Hematopoietic multipotent progenitor cell (in vitro differentiated cells): ENCODE measurements at regions not wholly inside any gene's neighbourhood (a gene's known extent, or its start where the extent isn't known, plus 50 kb on each side); places are given as distances from the start of the nearest gene placed in this dataset.
A peak's percentile ranks its signal among the peaks of the same experiment; 100 is the strongest.
"Not testable (repeated sequence)": the region's sequence is repeated elsewhere in the genome, so short reads cannot be mapped to it uniquely, and the experiment has no call there.

ENCODE experiments used
- DNase-seq, 3 donors: peaks; one replicate each; pipeline ENCODE4 v3.0.0-alpha.2; 2011 to 2015; ENCODE audit warnings: low read depth in 2 of 3, low spot score in 2 of 3

DNA sequence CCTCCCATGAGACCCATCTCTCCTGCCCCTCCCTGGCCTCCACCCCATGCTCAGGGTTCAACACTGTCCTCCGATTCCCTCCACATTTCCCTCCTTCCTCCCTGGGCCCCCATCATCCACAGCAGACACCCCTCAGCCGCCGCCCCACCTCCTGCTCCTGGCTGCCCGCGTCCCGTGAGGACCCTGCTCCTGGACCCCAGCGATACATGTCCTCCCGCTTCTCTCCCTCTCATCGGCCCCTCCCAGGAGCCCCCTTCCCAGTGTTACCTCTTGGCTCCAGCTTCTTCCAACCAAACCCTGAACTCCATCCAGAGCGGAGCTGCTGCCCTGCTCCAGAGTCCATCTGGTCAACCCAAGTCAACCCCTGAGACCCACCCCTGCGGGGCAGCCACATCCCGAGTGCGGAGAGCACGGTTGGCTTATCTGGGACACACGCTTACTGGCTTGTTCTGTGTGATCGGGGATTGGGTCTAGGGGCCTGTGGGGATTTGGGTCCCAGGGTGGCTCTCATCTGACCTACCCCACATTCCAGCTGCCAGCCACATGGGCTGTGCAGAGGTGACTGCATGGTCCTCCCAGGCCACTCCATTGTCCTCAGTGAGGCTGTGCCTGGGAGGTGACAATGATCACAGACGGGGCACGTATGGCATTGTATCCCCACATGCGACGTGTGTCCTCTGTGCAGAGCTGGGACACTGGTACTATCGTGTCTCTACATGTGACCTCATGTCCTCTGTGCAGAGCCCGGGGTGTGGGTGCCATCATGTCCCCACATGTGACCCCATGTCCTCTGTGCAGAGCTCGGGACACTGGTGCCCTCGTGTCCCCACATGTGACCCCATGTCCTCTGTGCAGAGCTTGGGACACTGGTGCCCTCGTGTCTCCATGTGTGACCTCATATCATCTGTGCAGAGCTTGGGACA lies 333.6 kb downstream of the ADGRD1 start:
- no peak for DNase-seq

DNA sequence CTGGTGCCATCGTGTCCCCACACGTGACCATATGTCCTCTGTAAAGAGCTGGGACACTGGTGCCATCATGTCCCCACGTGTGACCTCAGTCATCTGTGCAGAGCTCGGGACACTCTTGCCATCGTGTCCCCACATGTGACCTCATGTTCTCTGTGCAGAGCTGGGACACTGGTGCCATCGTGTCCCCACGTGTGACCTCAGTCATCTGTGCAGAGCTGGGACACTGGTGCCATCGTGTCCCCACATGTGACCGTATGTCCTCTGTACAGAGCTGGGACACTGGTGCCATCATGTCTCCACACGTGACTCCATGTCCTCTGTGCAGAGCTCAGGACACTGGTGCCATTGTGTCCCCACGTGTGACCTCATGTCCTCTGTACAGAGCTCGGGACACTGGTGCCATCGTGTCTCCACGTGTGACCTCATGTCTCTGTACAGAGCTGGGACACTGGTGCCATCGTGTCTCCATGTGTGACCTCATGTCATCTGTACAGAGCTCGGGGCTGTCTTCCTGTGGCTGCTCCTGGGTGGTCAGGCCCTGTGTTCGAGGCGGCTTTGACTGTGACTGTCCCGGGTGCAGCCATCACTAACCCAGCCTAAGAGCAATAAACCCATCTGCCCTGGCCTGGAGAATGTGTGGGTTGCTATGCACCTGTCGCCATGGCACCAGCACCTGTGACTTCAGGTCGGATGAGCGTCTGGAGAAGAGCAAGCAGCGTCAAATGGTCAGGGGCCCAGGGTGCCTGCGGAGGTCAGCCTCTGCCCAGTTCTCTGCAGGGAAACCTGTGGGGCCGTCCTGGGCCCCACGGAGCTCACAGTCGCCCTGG lies 334.4 kb downstream of the ADGRD1 start:
- DNase-seq = no peak

DNA sequence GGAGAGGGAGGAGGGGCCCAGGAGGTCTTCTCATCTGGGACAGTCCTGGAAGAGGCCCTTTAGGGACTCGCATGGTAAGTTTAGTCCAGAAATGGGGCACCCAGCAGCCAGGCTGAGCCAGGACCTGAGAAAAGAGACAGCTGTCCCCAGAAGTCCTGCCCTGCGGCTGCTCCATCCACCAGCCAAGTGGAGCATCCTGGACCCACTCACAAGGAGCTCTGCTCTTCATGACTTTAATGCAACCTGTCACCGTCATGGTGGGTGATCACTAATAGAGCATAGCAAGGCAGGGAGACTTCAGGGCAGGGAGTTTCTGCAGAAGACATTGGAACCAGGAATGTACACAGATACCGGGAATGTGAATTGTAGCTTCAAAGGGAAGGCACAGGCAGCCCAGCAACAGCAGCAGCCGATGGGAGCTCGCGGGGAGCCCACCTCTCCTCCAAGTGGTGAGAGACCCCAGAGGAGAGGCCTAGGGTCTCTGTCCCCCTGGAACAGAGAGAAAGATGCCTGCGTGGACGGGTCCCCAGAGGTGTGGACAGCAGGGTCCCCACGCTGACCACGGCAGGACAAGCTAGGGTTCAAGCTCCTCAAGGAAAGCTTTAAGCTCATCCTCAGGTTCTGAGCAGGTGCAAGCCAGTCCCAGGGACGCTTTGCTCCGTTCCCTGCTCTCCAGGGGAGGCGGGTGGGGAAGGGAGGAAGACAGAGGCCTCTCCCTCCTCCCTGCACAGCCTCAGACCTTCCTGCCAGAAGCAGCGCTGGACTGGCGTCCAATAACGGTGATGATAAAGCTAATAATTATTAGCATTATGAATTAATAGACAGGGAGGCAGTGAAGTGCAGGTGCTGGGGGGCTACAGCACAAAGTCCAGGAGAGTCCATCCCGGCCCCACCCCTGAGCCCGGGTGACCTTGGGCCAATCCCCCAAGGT lies 335.3 kb downstream of the ADGRD1 start:
- not testable (repeated sequence) for DNase-seq

DNA sequence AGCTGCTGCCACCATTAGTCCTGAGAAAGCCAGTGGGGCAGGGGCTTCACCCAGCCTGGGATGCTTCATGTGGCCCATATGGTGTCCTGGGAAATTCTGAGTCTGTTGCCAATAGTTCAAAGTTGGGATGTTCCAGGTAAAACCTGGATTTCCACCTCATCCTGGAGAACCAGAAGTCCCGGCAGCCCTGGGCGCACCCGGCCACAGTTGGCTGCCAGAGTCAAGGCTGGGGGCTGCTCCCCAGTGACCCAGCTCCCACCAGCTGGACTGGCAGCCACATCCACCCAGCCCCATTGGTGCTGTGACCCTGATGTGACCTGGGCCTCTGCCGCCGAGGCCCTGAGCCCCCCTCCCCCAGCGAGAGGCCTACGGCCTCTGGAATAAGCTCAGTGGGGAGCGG lies 336.1 kb downstream of the ADGRD1 start:
- DNase-seq = not testable (repeated sequence)

DNA sequence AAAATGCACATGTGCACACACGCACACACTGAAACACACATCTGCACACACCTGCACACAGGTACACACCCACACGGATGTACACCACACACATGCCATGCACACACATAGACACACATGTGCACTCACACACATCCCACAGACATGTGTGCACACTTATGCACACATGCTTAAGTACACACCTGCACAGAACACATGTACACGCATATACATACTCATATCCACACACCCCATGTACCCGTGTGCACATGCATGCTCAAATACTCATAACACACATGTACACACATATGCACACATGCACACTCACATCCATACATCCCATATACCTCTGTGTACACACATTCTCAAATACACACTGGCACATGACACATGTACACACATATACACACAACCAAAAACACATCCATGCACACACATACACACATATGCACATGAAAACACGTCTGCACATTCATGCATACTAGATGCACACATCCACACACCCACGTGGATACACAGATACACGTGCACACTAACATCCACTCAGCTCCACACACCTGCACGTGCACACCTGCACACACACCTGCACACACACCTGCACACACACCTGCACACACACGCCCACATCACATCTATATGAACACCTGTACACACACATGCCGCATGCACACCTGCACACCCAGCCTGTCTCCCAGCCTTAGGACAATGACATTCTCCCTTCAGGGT lies 336.7 kb downstream of the ADGRD1 start:
- no peak for DNase-seq

DNA sequence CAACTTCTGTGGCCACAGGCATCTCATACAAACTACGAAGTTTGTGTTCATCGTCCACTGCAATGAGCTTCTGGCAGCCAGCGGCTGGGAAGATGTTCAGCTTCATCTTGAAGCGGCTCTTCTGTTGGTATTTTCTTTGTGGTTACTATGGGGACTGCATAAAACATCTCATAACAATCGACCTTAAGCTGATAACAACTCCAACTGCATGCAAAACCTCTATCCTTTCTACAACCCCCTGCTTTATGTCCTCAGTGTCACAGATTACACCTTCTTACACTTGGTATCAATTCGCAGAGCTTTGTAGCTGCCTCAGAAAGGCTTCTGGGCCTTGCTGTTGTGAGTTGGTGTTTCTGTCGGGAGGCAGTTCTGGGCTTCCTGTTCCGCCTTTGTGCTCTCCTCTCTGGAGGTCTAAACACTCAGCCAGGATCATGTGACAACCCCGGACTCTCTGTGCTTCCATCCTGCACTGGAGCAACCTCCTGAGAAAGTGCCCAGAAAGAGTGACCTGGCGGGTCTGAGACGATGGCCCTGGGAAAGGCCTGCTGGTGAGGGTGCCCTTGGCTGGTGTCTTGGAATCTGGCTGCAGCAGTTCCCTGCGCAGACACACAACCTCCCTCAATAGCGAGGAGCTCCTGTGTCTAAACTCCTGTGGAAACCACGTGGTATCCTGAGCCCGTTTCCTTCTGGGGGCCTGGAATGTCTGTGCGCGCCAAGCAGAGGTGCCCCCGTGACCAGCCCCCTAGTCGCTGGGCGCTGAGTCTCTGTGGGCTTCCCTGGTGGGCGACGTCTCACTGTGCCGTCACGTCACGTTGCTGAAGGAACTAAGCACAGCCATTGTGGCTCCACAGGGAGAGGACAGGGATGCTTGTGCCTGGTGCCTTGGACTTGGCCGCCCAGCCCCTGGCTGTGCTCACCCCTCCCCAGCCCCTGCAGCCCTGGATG lies 339.6 kb downstream of the ADGRD1 start:
- peak in 2 of 3 donors; percentile 14 to 36 for DNase-seq

DNA sequence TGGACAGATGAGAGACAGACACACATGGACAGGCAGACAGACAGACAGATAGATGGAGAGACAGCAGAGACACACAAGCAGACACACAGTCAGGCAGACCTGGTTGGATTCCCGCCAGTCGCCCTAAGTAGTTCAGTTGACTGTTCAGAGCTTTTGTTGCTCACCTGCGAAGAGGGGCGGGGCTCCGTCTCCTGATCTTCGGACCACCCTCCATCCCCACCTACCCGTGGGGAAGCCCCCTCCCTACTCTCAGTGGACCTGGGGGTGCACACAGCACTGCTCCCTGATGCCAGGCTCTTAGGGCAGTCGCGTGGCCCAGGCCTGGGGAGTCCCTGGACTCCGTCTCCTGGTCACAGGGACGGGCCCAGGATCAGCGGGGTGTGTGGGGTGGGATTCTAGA lies 341.0 kb downstream of the ADGRD1 start:
- not testable (repeated sequence) for DNase-seq

DNA sequence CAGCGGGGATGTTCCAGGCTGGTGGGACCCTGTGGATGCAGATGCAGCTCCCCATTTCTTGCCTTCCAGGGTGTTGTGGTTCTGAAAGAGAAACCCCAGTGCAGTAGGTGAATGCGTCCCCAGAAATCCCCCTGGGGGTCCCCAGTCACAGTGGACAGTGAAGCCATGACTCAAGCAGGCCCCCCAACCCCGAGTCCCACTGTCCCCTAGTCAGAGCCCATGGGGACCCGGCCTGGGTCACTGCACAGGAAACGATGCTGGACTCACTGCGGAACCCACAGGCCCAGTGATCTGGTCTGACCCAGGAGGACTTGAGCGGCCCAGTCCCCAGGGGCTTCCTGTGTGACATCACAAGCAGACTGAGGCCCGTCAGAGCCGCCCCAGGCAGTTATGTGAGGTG lies 341.4 kb downstream of the ADGRD1 start:
- DNase-seq = not testable (repeated sequence)

DNA sequence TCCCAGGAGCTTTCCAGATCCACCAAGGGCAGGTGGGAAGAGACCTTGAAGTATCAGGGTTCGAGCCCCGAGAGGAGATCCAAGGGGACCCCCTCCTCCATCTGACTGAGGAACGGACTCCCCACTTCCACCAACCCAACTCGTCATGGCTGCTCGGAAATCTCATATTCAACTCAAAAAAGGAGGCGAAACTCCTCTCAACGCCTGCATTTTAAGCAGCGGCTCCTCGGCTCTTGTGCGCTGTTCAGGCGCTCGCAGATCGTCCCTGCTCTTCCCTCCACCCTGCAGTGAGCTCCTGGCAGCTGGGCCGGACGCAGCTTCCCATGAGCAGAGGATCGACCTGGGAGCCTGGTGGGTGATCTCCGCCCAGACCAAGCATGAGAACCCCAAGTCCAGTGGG lies 341.9 kb downstream of the ADGRD1 start:
- DNase-seq = not testable (repeated sequence)

DNA sequence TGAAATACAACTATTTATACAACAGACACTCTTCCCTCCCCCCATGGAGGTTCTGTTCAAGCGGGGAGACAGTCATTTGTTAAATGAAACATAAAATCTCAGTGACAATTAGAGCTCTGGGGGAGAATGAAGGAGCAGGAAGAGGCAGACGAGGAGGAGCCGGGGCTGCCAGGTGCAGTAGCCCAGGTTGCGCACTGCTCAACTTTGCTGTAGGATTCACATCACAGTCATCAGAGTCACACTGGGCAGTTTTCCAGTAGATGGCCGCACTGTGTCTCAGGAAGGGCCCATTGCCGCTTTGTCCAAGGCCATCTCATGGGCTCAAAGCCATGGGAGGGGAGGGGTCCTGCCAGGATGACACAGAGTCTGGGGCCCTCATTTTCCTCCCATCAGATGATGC lies 342.4 kb downstream of the ADGRD1 start:
- DNase-seq = not testable (repeated sequence)

DNA sequence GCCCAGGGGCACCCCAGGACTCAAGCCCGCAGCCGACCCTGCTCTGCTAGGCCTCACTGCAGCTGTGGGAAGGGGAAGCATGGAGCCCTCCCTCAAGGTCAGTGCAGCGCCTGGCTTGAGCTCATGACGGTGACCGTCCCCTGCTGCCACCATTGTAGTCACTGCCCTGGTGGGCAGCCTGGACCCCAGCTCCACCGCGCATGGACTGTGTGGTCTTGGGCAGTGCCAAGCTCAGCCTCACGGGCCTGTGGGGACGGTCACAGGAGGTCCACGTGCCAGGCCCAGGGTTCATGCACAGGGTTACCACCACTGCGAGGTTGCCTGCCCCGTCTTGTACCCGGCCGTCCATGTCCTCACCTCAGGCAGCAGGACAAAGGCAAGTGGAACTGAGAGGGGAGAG lies 342.9 kb downstream of the ADGRD1 start:
- not testable (repeated sequence) for DNase-seq

DNA sequence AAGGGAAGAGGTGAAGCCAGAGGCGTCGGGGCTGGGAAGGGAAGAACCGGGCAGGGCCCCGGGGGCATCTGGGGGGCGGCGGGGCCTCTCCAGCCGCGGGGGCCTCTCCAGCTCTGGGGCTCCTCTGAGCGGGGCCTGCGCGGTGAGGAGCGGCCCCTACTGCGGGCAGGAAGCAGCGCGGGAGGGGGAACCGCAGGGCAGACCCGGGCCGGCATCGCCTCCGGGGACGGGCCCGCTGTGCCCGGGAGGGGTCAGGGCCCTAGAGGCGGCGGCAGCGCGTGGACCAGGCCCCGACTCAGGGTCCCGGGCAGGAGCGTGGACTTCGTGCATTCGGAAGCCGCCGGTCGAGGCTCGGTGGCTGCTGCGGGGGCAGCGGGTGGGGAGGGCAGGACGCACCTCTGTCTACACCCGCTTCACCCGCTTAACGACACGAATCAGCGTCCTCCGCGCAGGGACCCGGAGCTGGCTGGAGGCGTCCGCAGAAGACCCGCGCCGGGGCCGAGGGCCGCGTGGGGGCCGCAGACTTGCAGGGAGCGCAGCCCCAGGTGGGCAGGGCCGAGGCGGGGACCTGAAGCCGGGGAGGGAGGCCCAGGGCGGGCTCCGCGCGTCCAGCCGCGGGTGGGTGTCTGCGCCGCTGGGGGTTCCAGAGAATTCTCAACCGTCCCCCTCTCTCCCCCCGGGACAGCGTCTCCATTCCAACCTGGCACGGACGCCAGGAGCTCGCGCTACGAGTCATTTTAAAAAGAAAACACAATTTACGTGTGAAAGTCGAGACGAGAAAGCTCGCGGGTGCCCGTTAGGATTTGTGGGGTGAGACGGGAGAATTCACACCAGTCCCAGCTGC lies 345.0 kb downstream of the ADGRD1 start:
- DNase-seq = not testable (repeated sequence)

DNA sequence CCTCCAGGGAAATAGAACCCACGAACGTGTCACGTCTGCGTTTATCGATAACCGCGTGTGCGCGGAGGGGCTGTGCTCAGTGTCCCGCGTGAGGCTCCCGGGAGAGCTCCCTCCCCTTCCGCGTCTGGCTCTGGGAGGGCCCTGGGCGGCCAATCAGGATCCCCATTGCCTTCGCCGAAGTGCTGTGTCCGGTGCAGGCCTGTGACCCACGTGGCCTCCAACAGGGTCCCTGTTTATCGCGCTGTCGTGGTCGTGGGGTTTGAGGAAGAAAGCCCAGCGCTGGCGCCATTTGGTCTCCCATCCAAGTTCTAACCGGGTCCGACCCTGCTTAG lies 345.6 kb downstream of the ADGRD1 start:
- DNase-seq = not testable (repeated sequence)

DNA sequence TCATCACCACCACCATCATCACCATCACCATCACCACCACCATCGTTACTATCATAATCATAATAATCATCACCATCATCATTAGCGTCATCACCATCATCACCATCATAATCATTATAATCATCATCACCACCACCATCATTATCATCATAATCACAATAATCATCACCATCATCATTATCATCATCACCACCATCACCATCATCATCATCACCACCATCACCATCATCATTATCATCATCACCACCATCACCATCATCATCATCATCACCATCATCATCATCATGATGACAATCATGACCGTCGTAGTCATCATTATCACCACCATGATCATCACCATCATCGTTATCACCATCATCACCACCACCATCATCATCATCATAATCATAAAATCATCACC lies 349.9 kb downstream of the ADGRD1 start:
- not testable (repeated sequence) for DNase-seq

DNA sequence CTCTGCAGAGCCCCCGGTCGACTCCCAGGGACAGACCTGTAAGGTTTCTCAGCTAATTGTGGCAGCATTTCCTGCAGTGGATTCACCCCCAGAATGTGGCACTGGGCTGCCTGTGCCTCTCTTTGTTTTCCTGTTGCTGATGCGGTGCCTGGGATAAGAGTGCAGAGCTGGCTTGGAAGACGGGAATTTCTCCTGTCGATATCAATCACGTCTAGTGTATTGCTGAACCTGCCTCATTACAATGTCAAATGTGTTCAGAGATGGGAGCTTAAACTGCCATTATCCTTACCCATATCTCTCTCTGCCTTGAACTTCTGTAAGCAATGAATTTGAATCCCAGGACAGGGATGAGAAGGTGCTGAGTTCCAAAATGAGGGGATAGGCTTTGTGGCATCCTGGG lies 350.9 kb downstream of the ADGRD1 start:
- DNase-seq = not testable (repeated sequence)

DNA sequence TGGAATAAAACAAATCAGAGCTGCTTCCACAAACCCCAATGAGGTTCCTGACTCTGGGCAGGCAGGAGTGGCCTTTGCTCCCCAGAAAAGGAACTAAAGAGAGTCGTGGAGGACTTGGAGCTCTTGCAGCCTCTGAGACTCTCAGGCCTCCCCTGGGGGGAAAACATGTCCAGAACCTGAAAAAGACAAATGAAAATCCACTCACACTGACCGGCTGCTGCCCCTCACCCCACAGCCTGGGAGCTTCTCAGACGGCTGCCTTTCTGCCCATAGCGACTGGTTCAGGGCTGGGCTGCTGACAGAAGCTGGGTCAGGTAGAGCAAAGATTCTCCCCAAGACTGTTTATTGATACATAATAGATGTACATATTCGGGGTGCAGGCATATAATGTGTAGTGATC lies 356.0 kb downstream of the ADGRD1 start:
- no peak for DNase-seq

DNA sequence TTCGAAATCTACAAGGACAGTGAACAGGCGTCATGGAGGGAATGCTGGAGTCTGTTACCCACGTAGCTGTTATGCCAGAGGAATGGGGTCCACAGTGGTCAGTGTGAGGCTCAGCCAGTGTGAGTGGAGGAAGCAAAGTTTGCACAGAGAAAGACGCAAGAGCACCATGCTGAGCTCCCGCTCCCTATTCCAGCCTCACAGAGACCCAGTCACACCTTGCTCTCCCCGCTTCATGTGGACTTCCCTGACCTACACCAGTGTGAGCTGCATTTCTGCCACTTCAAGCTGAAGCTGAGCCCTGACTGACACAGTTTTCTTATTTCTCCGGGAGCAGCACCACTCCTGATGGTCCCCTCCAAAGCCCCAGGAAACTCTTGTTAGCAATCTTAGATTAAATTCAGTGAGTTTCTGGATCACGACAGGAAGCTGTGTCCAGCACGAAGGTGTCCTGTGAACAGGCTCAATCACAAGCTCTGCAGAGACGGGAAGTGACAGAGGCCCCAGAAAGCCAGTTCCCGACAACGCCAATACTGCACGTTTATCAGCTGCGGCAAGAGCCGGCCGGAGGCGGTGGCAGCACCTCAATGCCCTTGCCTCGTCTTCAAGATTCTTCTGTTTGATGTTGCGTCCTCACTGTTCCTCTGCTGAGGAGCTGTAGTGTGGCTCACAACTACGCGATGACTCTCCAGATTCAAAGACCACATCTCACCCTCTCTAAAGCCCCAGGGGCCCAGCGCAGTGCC lies 356.7 kb downstream of the ADGRD1 start:
- not testable (repeated sequence) for DNase-seq
